IMR-90 (cell line): ENCODE measurements at regions not wholly inside any gene's neighbourhood (a gene's known extent, or its start where the extent isn't known, plus 50 kb on each side); places are given as distances from the start of the nearest gene placed in this dataset.

Source experiments
- ATAC-seq: fragments of 200-7000 bp; cut with Tn5 transposase; 2 replicates; pipeline ENCODE4 v1.9.1; 2020; ENCODE audit warnings: low read depth, mild to moderate bottlenecking, moderate library complexity
- BruUV-seq: library from RNA; stranded (reverse); fragments of 400-500 nt; replicated peaks from 2 replicates; lab custom pipeline; 2021; lab: Mats Ljungman, UMichigan
- CTCF ChIA-PET: fragments of 300-600 bp; formaldehyde crosslinking; extraction: SDS; loops from one replicate; lab custom pipeline; 2021; ENCODE audit warnings: antibody characterized with exemption; lab: Yijun Ruan, JAX
- POLR2A ChIA-PET: fragments of 300-600 bp; sonication (Branson Sonifier 250); formaldehyde crosslinking; loops from one replicate; lab custom pipeline; 2022; ENCODE audit warnings: antibody characterized with exemption; ENCODE audit not compliant: unreplicated experiment; lab: Charles Lee
- DNase-seq: peaks from one replicate; pipeline ENCODE4 v3.0.0; 2013
- H2AFZ ChIP-seq: replicated peaks from 2 replicates; pipeline ENCODE3; 2013; ENCODE audit warnings: low read length, mild to moderate bottlenecking; ENCODE audit not compliant: poor library complexity
- H2AK5ac ChIP-seq: 2 replicates; pipeline ENCODE4 v1.6.1; 2013; ENCODE audit warnings: low read depth, low read length, inconsistent platforms
- H2AK9ac ChIP-seq: replicated peaks from 2 replicates; pipeline ENCODE3; 2013; ENCODE audit warnings: mild to moderate bottlenecking, low read depth, low read length, moderate library complexity; ENCODE audit not compliant: poor library complexity
- H2BK120ac ChIP-seq: 2 replicates; pipeline ENCODE4 v1.6.1; 2013; ENCODE audit warnings: low read depth, low read length, inconsistent platforms
- H2BK15ac ChIP-seq: 3 replicates; pipeline ENCODE4 v1.6.1; 2013; ENCODE audit warnings: low read depth, low read length, inconsistent platforms
- H2BK20ac ChIP-seq: 2 replicates; pipeline ENCODE4 v1.6.1; 2013; ENCODE audit warnings: low read depth, mild to moderate bottlenecking, inconsistent platforms, low read length, moderate library complexity
- H2BK5ac ChIP-seq: 2 replicates; pipeline ENCODE4 v1.6.1; 2013; ENCODE audit warnings: mild to moderate bottlenecking, low read depth, low read length, inconsistent platforms; ENCODE audit not compliant: poor library complexity, severe bottlenecking
- H3K14ac ChIP-seq: replicated peaks from 2 replicates; pipeline ENCODE4 v1.6.1; 2013; ENCODE audit warnings: low read depth, low read length, inconsistent platforms
- H3K18ac ChIP-seq: 2 replicates; pipeline ENCODE4 v1.6.1; 2013; ENCODE audit warnings: low read depth, low read length, control low read depth
- H3K23ac ChIP-seq: 2 replicates; pipeline ENCODE4 v1.6.1; 2013; ENCODE audit warnings: low read depth, low read length, inconsistent platforms
- H3K27ac ChIP-seq: 2 replicates; pipeline ENCODE4 v1.5.1; 2013; ENCODE audit warnings: mild to moderate bottlenecking, control low read depth, low read length; ENCODE audit not compliant: insufficient read depth
- H3K27me3 ChIP-seq: 2 replicates; pipeline ENCODE4 v1.6.1; 2013; ENCODE audit warnings: low read length; ENCODE audit not compliant: control insufficient read depth, insufficient read depth
- H3K36me3 ChIP-seq: 2 replicates; pipeline ENCODE4 v1.6.1; 2013; ENCODE audit warnings: low read length, mixed read lengths; ENCODE audit not compliant: control insufficient read depth, insufficient read depth
- H3K4ac ChIP-seq: 2 replicates; pipeline ENCODE4 v1.6.1; 2013; ENCODE audit warnings: low read depth, low read length, inconsistent platforms
- H3K4me1 ChIP-seq: 2 replicates; pipeline ENCODE4 v1.6.1; 2013; ENCODE audit warnings: low read length, mixed read lengths; ENCODE audit not compliant: control insufficient read depth, insufficient read depth
- H3K4me2 ChIP-seq: 2 replicates; pipeline ENCODE4 v1.6.1; 2013; ENCODE audit warnings: low read depth, mild to moderate bottlenecking, control low read depth, low read length, moderate library complexity
- H3K4me3 ChIP-seq: 2 replicates; pipeline ENCODE4 v1.5.1; 2013; ENCODE audit warnings: low read depth, mild to moderate bottlenecking, control low read depth, low read length, moderate library complexity; ENCODE audit not compliant: insufficient read depth
- H3K56ac ChIP-seq: 2 replicates; pipeline ENCODE4 v1.6.1; 2013; ENCODE audit warnings: low read length, inconsistent platforms; ENCODE audit not compliant: insufficient read depth; ENCODE audit errors: extremely low read depth
- H3K79me1 ChIP-seq, 2 experiments: 2 replicates each; pipeline ENCODE4 v1.6.1; 2013; ENCODE audit warnings: low read length in 2 of 2, inconsistent platforms in 1 of 2, low read depth in 1 of 2
- H3K9ac ChIP-seq: 2 replicates; pipeline ENCODE4 v1.6.1; 2013; ENCODE audit warnings: low read depth, low read length, control low read depth
- H3K9me1 ChIP-seq: 2 replicates; pipeline ENCODE4 v1.6.1; 2013; ENCODE audit warnings: low read length, inconsistent platforms; ENCODE audit not compliant: insufficient read depth
- H3K9me3 ChIP-seq: 2 replicates; pipeline ENCODE4 v1.6.1; 2013; ENCODE audit warnings: low read length; ENCODE audit not compliant: control insufficient read depth, insufficient read depth
- H4K20me1 ChIP-seq: 2 replicates; pipeline ENCODE4 v1.6.1; 2013; ENCODE audit warnings: low read length, inconsistent platforms; ENCODE audit not compliant: insufficient read depth
- H4K5ac ChIP-seq: 2 replicates; pipeline ENCODE4 v1.6.1; 2013; ENCODE audit warnings: mild to moderate bottlenecking, low read depth, low read length, control low read depth
- H4K8ac ChIP-seq, 2 experiments: 2 replicates each; pipeline ENCODE4 v1.6.1; 2013; ENCODE audit warnings: low read depth in 2 of 2, low read length in 2 of 2, control low read depth in 1 of 2, inconsistent platforms in 1 of 2
- H4K91ac ChIP-seq: 2 replicates; pipeline ENCODE4 v1.6.1; 2013; ENCODE audit warnings: low read depth, low read length, inconsistent platforms; ENCODE audit not compliant: insufficient read depth
- CEBPB ChIP-seq: IDR thresholded peaks from 2 replicates; pipeline ENCODE4 v1.6.1; 2012; ENCODE audit warnings: low read depth, low read length, improper control_type of control experiment
- NFE2L2 ChIP-seq: fragments of 150-350 bp; IDR thresholded peaks from 2 replicates; pipeline ENCODE4 v1.6.1; 2016; ENCODE audit warnings: low read depth, mild to moderate bottlenecking, low read length
- RCOR1 ChIP-seq: IDR thresholded peaks from 2 replicates; pipeline ENCODE4 v1.6.1; 2012; ENCODE audit warnings: mild to moderate bottlenecking, low read length, improper control_type of control experiment; ENCODE audit not compliant: insufficient replicate concordance
- WGBS, 2 experiments: methylation state at CpG; one replicate each; pipeline versions ENCODE4 v1.1.5 to v1.1.7; 2013; ENCODE audit warnings: missing lambda C conversion rate in 2 of 2; ENCODE audit not compliant: insufficient read length in 1 of 2; ENCODE audit errors: extremely low coverage in 2 of 2; 5-methylcytosine and 5-hydroxymethylcytosine counted together
- dilution Hi-C: fragments of 300-500 bp; cut with HindIII; formaldehyde crosslinking; loops from one replicate; pipeline ENCODE4 v1.14.3; 2018; ENCODE audit warnings: low sequenced_read_pairs; ENCODE audit not compliant: unreplicated experiment
- in situ Hi-C: fragments of 300-500 bp; cut with MboI; formaldehyde crosslinking; loops from 3 replicates; pipeline ENCODE4 v1.14.3; 2019; ENCODE audit warnings: low sequenced_read_pairs, inconsistent platforms, mixed read lengths
- intact Hi-C: fragments of 100-400 bp; cut with micrococcal nuclease; formaldehyde crosslinking; loops from 2 replicates; pipeline ENCODE4 v1.10.0; 2022

DNA sequence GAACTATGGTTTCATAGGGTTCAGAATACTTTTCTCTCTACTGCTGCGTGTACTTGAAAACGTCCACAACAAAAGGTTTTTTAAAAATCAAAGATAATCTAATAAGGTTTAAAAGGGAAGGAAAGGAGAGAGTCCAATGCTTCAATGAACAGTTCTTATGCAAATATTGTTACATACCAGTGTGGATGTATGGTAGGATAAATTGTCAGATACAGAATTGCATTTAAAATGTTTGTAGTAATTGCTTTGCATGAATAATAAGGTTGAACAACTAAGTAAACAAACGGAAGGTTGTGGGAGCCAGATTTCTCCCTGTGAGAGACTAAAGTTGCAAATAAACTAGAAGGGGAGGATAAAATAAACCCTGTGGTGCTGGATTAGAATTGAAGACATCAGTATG lies 53.8 kb upstream of the RBBP8 start:
- TF ChIP-seq RCOR1: no peak
- TF ChIP-seq NFE2L2: no peak
- TF ChIP-seq CEBPB: no peak
- ChIA-PET CTCF (no interaction called here), POLR2A (no interaction called here)
- Histone ChIP-seq H4K5ac (no peak overlapping the region), H3K56ac (no peak overlapping the region), H3K4me1 (no peaks in the 10 kb centered on the region; the same call in 1 of the 2 replicates), H3K4ac (no peak overlapping the region), H4K91ac (no peak overlapping the region), H3K36me3 (no peaks in the 10 kb centered on the region), H2AK9ac (no peak overlapping the region), H3K9ac (no peak overlapping the region), H2AK5ac (no peak overlapping the region), H3K4me3 (no peak overlapping the region), H2BK120ac (no peak overlapping the region), H2BK15ac (no peak overlapping the region), H2AFZ (no peak overlapping the region), H3K9me1 (no peaks in the 10 kb centered on the region), H2BK5ac (no peak overlapping the region), H3K18ac (no peak overlapping the region), H3K4me2 (no peak overlapping the region), H3K27me3 (peaks cover 2% of the 10 kb centered on the region; the same call in 1 of the 2 replicates), H3K79me1 (no peaks in the 10 kb centered on the region), H4K8ac (no peak overlapping the region), H3K14ac (no peak overlapping the region), H3K27ac (no peak overlapping the region), H2BK20ac (no peak overlapping the region), H3K23ac (no peak overlapping the region), H4K20me1 (no peaks in the 10 kb centered on the region), H3K9me3 (no peaks in the 10 kb centered on the region)
- intact Hi-C loops: no loop called here
- in situ Hi-C loops: no loop called here
- dilution Hi-C loops: no loop called here
- ATAC-seq (no peak), DNase-seq (no peak)
- BruUV-seq: no TSS peak
- no CpG with 5 or more reads among the region's 3 CpGs for WGBS, 2 experiments
